HL-60 (cell line): ENCODE measurements at regions not wholly inside any gene's neighbourhood (a gene's known extent, or its start where the extent isn't known, plus 50 kb on each side); places are given as distances from the start of the nearest gene placed in this dataset.

Source experiments
- DNase-seq, 2 experiments: peaks; one replicate each; pipeline ENCODE4 v3.0.0-alpha.2; 2010 to 2020; ENCODE audit warnings: low read depth in 1 of 2, low spot score in 1 of 2
- H3K27ac ChIP-seq: fragments of 250-450 bp; sonication (Bioruptor Pico); replicated peaks from 2 replicates; pipeline ENCODE4 v1.5.1; 2020; ENCODE audit warnings: mild to moderate bottlenecking, moderate library complexity
- H3K27me3 ChIP-seq: fragments of 250-450 bp; sonication (Bioruptor Pico); 2 replicates; pipeline ENCODE4 v1.5.1; 2021; ENCODE audit warnings: mild to moderate bottlenecking, moderate library complexity; ENCODE audit not compliant: insufficient read depth, poor library complexity, severe bottlenecking
- H3K4me3 ChIP-seq: replicated peaks from 2 replicates; pipeline ENCODE4 v1.5.1; 2011; ENCODE audit warnings: mild to moderate bottlenecking, control low read depth, low read length; ENCODE audit not compliant: insufficient read depth
- GABPA ChIP-seq: IDR thresholded peaks from 2 replicates; pipeline ENCODE4 v1.6.1; 2012; ENCODE audit warnings: low read depth
- POLR2AphosphoS5 ChIP-seq: IDR thresholded peaks from 2 replicates; pipeline ENCODE4 v1.6.1; 2012; ENCODE audit warnings: low read depth
- SPI1 ChIP-seq: IDR thresholded peaks from 2 replicates; pipeline ENCODE4 v1.6.1; 2012; ENCODE audit warnings: low read depth, mild to moderate bottlenecking, borderline replicate concordance
- TF ChIP-seq, protein P1 (sequence below): IDR thresholded peaks from one replicate; pipeline ENCODE4 v1.5.1; 2011; ENCODE audit warnings: low read length, control low read depth, inconsistent platforms; ENCODE audit not compliant: insufficient read depth
- TF ChIP-seq, protein P2 (sequence below): IDR thresholded peaks from 2 replicates; pipeline ENCODE4 v1.6.1; 2012; ENCODE audit warnings: low read depth; ENCODE audit not compliant: insufficient replicate concordance

DNA sequence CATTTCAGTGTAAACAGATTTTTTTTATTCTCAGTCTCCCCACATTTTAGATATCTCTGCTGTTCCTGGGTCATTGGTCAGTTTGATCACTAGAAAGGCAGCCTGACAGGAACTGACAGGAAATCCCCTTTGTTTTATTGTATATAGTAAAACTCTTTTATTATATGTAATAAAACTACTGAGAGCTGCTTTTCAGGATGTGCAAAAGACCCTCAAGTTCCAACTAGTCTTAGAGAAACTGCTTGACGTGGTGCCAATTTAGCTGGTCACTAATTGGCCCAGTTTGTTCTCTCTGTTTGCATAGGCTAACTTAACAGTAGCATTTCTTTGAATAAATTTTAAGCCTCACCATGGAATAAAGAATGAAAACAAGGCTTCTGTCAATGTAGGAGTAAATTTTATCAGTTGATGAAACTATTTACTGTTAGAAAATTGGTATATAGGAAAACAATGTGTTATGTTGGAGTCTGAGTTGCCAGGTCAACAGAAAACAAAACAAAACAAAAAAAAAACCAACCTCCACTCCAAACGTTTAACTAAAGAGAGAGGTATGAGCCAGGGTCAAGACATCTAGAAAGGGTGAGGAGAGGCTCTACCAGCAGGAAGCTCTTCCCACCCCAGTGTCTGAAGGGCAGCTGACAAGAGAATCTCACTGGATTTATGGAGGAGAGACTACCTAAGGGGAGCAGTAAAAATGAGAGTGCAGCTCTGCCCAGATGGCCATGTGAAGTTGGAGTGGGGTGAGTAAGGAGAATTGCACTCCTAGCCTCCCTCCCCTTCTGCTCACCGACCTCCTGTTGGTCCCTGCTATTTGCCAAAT, 184.6 kb downstream of the ST6GAL2 start:
- TF ChIP-seq, protein P1, sequence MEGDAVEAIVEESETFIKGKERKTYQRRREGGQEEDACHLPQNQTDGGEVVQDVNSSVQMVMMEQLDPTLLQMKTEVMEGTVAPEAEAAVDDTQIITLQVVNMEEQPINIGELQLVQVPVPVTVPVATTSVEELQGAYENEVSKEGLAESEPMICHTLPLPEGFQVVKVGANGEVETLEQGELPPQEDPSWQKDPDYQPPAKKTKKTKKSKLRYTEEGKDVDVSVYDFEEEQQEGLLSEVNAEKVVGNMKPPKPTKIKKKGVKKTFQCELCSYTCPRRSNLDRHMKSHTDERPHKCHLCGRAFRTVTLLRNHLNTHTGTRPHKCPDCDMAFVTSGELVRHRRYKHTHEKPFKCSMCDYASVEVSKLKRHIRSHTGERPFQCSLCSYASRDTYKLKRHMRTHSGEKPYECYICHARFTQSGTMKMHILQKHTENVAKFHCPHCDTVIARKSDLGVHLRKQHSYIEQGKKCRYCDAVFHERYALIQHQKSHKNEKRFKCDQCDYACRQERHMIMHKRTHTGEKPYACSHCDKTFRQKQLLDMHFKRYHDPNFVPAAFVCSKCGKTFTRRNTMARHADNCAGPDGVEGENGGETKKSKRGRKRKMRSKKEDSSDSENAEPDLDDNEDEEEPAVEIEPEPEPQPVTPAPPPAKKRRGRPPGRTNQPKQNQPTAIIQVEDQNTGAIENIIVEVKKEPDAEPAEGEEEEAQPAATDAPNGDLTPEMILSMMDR = no peak
- no peak for TF ChIP-seq GABPA
- TF ChIP-seq, protein P2, sequence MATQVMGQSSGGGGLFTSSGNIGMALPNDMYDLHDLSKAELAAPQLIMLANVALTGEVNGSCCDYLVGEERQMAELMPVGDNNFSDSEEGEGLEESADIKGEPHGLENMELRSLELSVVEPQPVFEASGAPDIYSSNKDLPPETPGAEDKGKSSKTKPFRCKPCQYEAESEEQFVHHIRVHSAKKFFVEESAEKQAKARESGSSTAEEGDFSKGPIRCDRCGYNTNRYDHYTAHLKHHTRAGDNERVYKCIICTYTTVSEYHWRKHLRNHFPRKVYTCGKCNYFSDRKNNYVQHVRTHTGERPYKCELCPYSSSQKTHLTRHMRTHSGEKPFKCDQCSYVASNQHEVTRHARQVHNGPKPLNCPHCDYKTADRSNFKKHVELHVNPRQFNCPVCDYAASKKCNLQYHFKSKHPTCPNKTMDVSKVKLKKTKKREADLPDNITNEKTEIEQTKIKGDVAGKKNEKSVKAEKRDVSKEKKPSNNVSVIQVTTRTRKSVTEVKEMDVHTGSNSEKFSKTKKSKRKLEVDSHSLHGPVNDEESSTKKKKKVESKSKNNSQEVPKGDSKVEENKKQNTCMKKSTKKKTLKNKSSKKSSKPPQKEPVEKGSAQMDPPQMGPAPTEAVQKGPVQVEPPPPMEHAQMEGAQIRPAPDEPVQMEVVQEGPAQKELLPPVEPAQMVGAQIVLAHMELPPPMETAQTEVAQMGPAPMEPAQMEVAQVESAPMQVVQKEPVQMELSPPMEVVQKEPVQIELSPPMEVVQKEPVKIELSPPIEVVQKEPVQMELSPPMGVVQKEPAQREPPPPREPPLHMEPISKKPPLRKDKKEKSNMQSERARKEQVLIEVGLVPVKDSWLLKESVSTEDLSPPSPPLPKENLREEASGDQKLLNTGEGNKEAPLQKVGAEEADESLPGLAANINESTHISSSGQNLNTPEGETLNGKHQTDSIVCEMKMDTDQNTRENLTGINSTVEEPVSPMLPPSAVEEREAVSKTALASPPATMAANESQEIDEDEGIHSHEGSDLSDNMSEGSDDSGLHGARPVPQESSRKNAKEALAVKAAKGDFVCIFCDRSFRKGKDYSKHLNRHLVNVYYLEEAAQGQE = no peak
- TF ChIP-seq SPI1 = no peak
- no peak for TF ChIP-seq POLR2AphosphoS5
- H3K4me3 ChIP-seq = no peak overlapping the region
- no peak overlapping the region for H3K27ac ChIP-seq
- H3K27me3 ChIP-seq = no peaks in the 10 kb centered on the region
- no peak for DNase-seq

DNA sequence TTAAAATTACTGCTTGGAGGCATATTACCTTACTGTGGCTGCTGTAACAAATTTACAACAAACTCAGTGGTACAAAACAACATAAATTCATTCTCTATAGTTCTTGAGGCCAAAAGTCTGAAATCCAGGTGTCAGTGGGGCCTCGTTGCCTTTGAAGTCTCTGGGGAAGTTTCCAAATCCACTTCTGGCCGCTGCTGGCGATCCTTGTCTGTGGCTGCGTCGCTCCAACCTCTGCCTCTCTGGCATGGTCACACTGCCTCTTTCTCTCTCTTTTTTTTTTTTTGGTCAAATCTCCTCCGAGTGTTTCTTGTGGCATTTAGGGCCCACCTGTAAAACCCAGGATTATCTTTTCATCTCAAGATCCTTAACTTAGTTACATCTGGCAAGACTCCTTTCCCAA, 182.8 kb downstream of the ST6GAL2 start:
- Histone ChIP-seq H3K27me3 (no peaks in the 10 kb centered on the region), H3K4me3 (no peak overlapping the region), H3K27ac (no peak overlapping the region)
- DNase-seq = no peak
- TF ChIP-seq GABPA (no peak), SPI1 (no peak), POLR2AphosphoS5 (no peak)
- TF ChIP-seq, protein P2 = no peak
- TF ChIP-seq, protein P1 = no peak

DNA sequence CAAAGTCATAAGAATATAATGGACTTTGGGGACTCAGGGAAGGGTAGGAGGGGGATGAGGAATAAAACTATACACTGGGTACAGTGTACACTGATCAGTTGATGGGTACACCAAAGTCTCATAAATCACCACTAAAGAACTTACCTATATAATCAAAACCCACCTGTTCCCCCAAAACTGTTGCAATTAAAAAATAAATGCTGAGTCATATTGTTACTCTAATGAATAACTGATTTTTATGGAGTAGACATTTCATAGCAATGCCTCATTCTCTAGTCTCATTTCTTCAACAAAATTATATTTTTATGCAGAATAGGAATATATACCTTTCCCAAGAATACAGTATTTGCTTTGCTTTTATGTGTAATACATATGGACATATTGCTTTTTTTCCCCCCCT, 181.2 kb downstream of the ST6GAL2 start:
- no peak overlapping the region for H3K4me3 ChIP-seq
- H3K27ac ChIP-seq = no peak overlapping the region
- H3K27me3 ChIP-seq = no peaks in the 10 kb centered on the region
- TF ChIP-seq SPI1 (no peak), GABPA (no peak), POLR2AphosphoS5 (no peak)
- TF ChIP-seq, protein P2 = no peak
- TF ChIP-seq, protein P1 = no peak
- no peak for DNase-seq
